H1 (cell line): ENCODE measurements at regions not wholly inside any gene's neighbourhood (a gene's known extent, or its start where the extent isn't known, plus 50 kb on each side); places are given as distances from the start of the nearest gene placed in this dataset.

Experiments
- CTCF ChIA-PET: fragments of 300-600 bp; sonication (Branson Sonifier 250); formaldehyde crosslinking; loops from one replicate; lab custom pipeline; 2021; ENCODE audit not compliant: partially characterized antibody; lab: Charles Lee
- POLR2A ChIA-PET: fragments of 300-600 bp; sonication (Branson Sonifier 250); formaldehyde crosslinking; loops from one replicate; lab custom pipeline; 2021; ENCODE audit warnings: inconsistent platforms; ENCODE audit not compliant: partially characterized antibody; lab: Charles Lee
- DNase-seq, 2 experiments: peaks; one replicate each; pipeline versions ENCODE4 v3.0.0 to v3.0.0-alpha.2; 2010 to 2022; ENCODE audit warnings: low spot score in 2 of 2, low read depth in 1 of 2, mixed read lengths in 1 of 2
- FAIRE-seq: peaks from 2 replicates; lab custom pipeline; 2011; peaks lifted over from hg19 to GRCh38; lab: Jason Lieb, UNC
- H2AFZ ChIP-seq: 2 replicates; pipeline ENCODE4 v1.8.1; 2012; ENCODE audit warnings: low read length, inconsistent platforms
- H2AK5ac ChIP-seq: 2 replicates; pipeline ENCODE4 v1.6.1; 2013; ENCODE audit warnings: low read depth, low read length
- H2BK120ac ChIP-seq: replicated peaks from 2 replicates; pipeline ENCODE3; 2013; ENCODE audit warnings: low read depth, low read length, inconsistent platforms
- H2BK12ac ChIP-seq: 2 replicates; pipeline ENCODE4 v1.6.1; 2013; ENCODE audit warnings: low read depth, low read length
- H2BK15ac ChIP-seq: 2 replicates; pipeline ENCODE4 v1.6.1; 2013; ENCODE audit warnings: low read length
- H2BK20ac ChIP-seq: 2 replicates; pipeline ENCODE4 v1.6.1; 2013; ENCODE audit warnings: low read length
- H2BK5ac ChIP-seq: 2 replicates; pipeline ENCODE4 v1.6.1; 2013; ENCODE audit warnings: low read depth, low read length
- H3K14ac ChIP-seq: 2 replicates; pipeline ENCODE4 v1.6.1; 2013; ENCODE audit warnings: inconsistent platforms; ENCODE audit not compliant: insufficient read length
- H3K18ac ChIP-seq: 2 replicates; pipeline ENCODE4 v1.6.1; 2013; ENCODE audit warnings: low read length; ENCODE audit errors: extremely low read depth
- H3K23ac ChIP-seq: 2 replicates; pipeline ENCODE4 v1.6.1; 2013; ENCODE audit warnings: inconsistent platforms; ENCODE audit not compliant: insufficient read length
- H3K23me2 ChIP-seq: 2 replicates; pipeline ENCODE4 v1.6.1; 2013; ENCODE audit warnings: low read depth, low read length
- H3K27ac ChIP-seq: 2 replicates; pipeline ENCODE4 v1.6.1; 2011; ENCODE audit warnings: low read depth, low read length, inconsistent platforms
- H3K27me3 ChIP-seq, 4 experiments: replicated peaks in 1 of 4; 1 replicate in 1 of 4; 2 replicates in 3 of 4; pipeline versions ENCODE4 v1.6.1 to v1.8.1; 2011 to 2013; ENCODE audit warnings: low read length in 3 of 4, mild to moderate bottlenecking in 3 of 4, inconsistent platforms in 2 of 4, mixed read lengths in 2 of 4, moderate library complexity in 1 of 4; ENCODE audit not compliant: control insufficient read depth in 3 of 4, insufficient read depth in 3 of 4; ENCODE audit errors: extremely low read depth in 1 of 4
- H3K36me3 ChIP-seq, 4 experiments: 2 replicates each; pipeline versions ENCODE4 v1.6.1 to v1.8.1; 2011 to 2013; ENCODE audit warnings: mild to moderate bottlenecking in 4 of 4, low read length in 3 of 4, moderate library complexity in 2 of 4, control low read depth in 1 of 4, inconsistent platforms in 1 of 4; ENCODE audit not compliant: insufficient read depth in 4 of 4, control insufficient read depth in 2 of 4
- H3K4ac ChIP-seq: replicated peaks from 2 replicates; pipeline ENCODE3; 2013; ENCODE audit warnings: low read length, low read depth, mixed read lengths, inconsistent platforms; ENCODE audit not compliant: insufficient read length
- H3K4me1 ChIP-seq, 4 experiments: replicated peaks in 1 of 4; 1 replicate in 1 of 4; 2 replicates in 3 of 4; pipeline versions ENCODE4 v1.6.1 to v1.8.1; 2011 to 2013; ENCODE audit warnings: low read length in 3 of 4, inconsistent platforms in 2 of 4, mixed read lengths in 1 of 4; ENCODE audit not compliant: insufficient read depth in 4 of 4, control insufficient read depth in 3 of 4
- H3K4me2 ChIP-seq, 2 experiments: 2 replicates each; pipeline versions ENCODE4 v1.6.1 to v1.8.1; 2011 to 2013; ENCODE audit warnings: low read depth in 2 of 2, low read length in 2 of 2, control low read depth in 1 of 2, inconsistent platforms in 1 of 2, mild to moderate bottlenecking in 1 of 2; ENCODE audit not compliant: insufficient read depth in 1 of 2
- H3K4me3 ChIP-seq, 4 experiments: fragments of 200-600, 300-600 bp in 1 of 4; sonication (generic), shearing (Covaris generic), sonication (Bioruptor Twin) in 1 of 4; 2 replicates each; pipeline versions ENCODE4 v1.5.1 to v1.8.1; 2011 to 2016; ENCODE audit warnings: low read length in 4 of 4, low read depth in 3 of 4, control low read depth in 2 of 4, inconsistent platforms in 2 of 4, mild to moderate bottlenecking in 2 of 4, mixed read lengths in 1 of 4, moderate library complexity in 1 of 4; ENCODE audit not compliant: insufficient read depth in 2 of 4; ENCODE audit errors: extremely low read depth in 1 of 4
- H3K56ac ChIP-seq: replicated peaks from 2 replicates; pipeline ENCODE3; 2013; ENCODE audit warnings: low read depth, mild to moderate bottlenecking, mixed read lengths, low read length, inconsistent platforms; ENCODE audit not compliant: insufficient read length
- H3K79me1 ChIP-seq: 2 replicates; pipeline ENCODE4 v1.6.1; 2013; ENCODE audit warnings: low read depth, low read length, control low read depth
- H3K79me2 ChIP-seq, 2 experiments: 2 replicates each; pipeline versions ENCODE4 v1.6.1 to v1.8.1; 2012 to 2013; ENCODE audit warnings: low read length in 2 of 2, mild to moderate bottlenecking in 2 of 2, inconsistent platforms in 1 of 2; ENCODE audit not compliant: insufficient read depth in 2 of 2, control insufficient read depth in 1 of 2
- H3K9ac ChIP-seq, 4 experiments: replicated peaks in 1 of 4; 1 replicate in 1 of 4; 2 replicates in 3 of 4; pipeline versions ENCODE4 v1.6.1 to v1.8.1; 2011 to 2013; ENCODE audit warnings: low read depth in 3 of 4, low read length in 3 of 4, control low read depth in 2 of 4, mild to moderate bottlenecking in 2 of 4, moderate library complexity in 2 of 4, inconsistent platforms in 1 of 4; ENCODE audit errors: extremely low read depth in 1 of 4
- H3K9me3 ChIP-seq, 2 experiments: 2 replicates each; pipeline versions ENCODE4 v1.6.1 to v1.8.1; 2012 to 2013; ENCODE audit warnings: mild to moderate bottlenecking in 2 of 2, moderate library complexity in 2 of 2, control low read depth in 1 of 2, inconsistent platforms in 1 of 2, low read depth in 1 of 2, low read length in 1 of 2, mixed read lengths in 1 of 2; ENCODE audit not compliant: insufficient read depth in 2 of 2
- H4K20me1 ChIP-seq, 2 experiments: replicated peaks in 1 of 2; 2 replicates each; pipeline versions ENCODE3 to v1.8.1; 2011 to 2013; ENCODE audit warnings: inconsistent platforms in 2 of 2, low read length in 2 of 2, mild to moderate bottlenecking in 1 of 2; ENCODE audit not compliant: insufficient read depth in 2 of 2, control insufficient read depth in 1 of 2
- H4K5ac ChIP-seq: 2 replicates; pipeline ENCODE4 v1.6.1; 2013; ENCODE audit warnings: low read length, low read depth, mixed read lengths, inconsistent platforms; ENCODE audit not compliant: insufficient read length
- H4K8ac ChIP-seq: 2 replicates; pipeline ENCODE4 v1.8.0; 2013; ENCODE audit warnings: mild to moderate bottlenecking, moderate library complexity, low read length, inconsistent platforms; ENCODE audit not compliant: insufficient read depth; ENCODE audit errors: extremely low read depth
- H4K91ac ChIP-seq: replicated peaks from 2 replicates; pipeline ENCODE3; 2013; ENCODE audit warnings: low read length, mixed read lengths, inconsistent platforms; ENCODE audit not compliant: insufficient read length
- ASH2L ChIP-seq: fragments of 200-600, 300-600 bp; sonication (generic); IDR thresholded peaks from one replicate; pipeline ENCODE4 v1.7.1; 2017; ENCODE audit warnings: low read length
- CHD1 ChIP-seq: IDR thresholded peaks from 2 replicates; pipeline ENCODE4 v1.6.1; 2012; ENCODE audit warnings: low read depth, low read length, improper control_type of control experiment
- CREB1 ChIP-seq: IDR thresholded peaks from 2 replicates; pipeline ENCODE4 v1.6.1; 2012; ENCODE audit warnings: inconsistent platforms
- MAFK ChIP-seq: IDR thresholded peaks from 2 replicates; pipeline ENCODE4 v1.6.1; 2012; ENCODE audit warnings: low read depth, mild to moderate bottlenecking, improper control_type of control experiment, low read length
- PHF8 ChIP-seq: fragments of 200-600 bp; sonication (generic); conservative IDR thresholded peaks from 2 replicates; pipeline ENCODE4 v1.7.1; 2012; ENCODE audit warnings: low read depth, mild to moderate bottlenecking, inconsistent platforms, low read length, moderate library complexity
- POU5F1 ChIP-seq: IDR thresholded peaks from 2 replicates; pipeline ENCODE4 v1.6.1; 2011; ENCODE audit warnings: low read depth, mild to moderate bottlenecking, low read length, moderate library complexity
- RAD21 ChIP-seq, 2 experiments: IDR thresholded peaks in 1 of 2; conservative IDR thresholded peaks in 1 of 2; 2 replicates each; pipeline ENCODE4 v1.6.1; 2011; ENCODE audit warnings: low read depth in 2 of 2, low read length in 2 of 2, improper control_type of control experiment in 1 of 2, inconsistent platforms in 1 of 2, mild to moderate bottlenecking in 1 of 2, moderate library complexity in 1 of 2
- RFX5 ChIP-seq: IDR thresholded peaks from 2 replicates; pipeline ENCODE4 v1.6.1; 2011; ENCODE audit warnings: low read depth, low read length, improper control_type of control experiment, borderline replicate concordance
- SIN3A ChIP-seq, 2 experiments: IDR thresholded peaks in 1 of 2; conservative IDR thresholded peaks in 1 of 2; 2 replicates each; pipeline ENCODE4 v1.6.1; 2011 to 2012; ENCODE audit warnings: low read length in 2 of 2, improper control_type of control experiment in 1 of 2, low read depth in 1 of 2, mild to moderate bottlenecking in 1 of 2
- TAF1 ChIP-seq: IDR thresholded peaks from 2 replicates; pipeline ENCODE4 v1.6.1; 2011; ENCODE audit warnings: mild to moderate bottlenecking, low read depth, low read length
- WGBS, 2 experiments: shearing (Covaris generic) in 1 of 2; methylation state at CpG; one replicate each; pipeline versions ENCODE4 v1.1.6 to v1.1.7; 2013 to 2015; ENCODE audit warnings: low lambda C conversion rate in 2 of 2, mixed read lengths in 2 of 2, inconsistent platforms in 1 of 2, low coverage in 1 of 2, missing lambda C conversion rate in 1 of 2; ENCODE audit not compliant: insufficient replicate concordance in 2 of 2, insufficient coverage in 1 of 2, insufficient read length in 1 of 2; ENCODE audit errors: extremely low coverage in 1 of 2, missing lambda C conversion rate in 1 of 2; 5-methylcytosine and 5-hydroxymethylcytosine counted together

DNA sequence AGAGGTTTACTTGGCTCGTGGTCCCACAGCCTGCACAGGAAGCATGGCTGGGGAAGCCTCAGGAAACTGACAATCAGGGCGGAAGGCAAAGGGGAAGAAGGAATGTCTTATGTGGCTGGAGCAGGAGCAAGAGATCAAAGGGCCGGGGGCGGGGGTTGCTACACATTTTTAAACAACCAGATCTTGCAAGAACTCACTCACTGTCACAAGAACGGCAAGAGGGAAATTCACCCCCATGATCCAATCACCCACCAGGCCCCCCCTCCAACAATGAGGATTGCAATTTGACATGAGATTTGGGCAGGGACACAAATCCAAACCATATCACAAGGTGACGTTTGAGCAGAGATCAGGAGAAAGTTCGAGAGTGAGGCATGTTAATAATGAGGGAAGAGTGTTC lies 163.7 kb upstream of the RPH3A start:
- no peaks in the 10 kb centered on the region for H3K4me1 ChIP-seq
- CTCF ChIA-PET, result no interaction called here
- 81% methylated on average over 7 of the region's 7 CpGs; no CpG with 5 or more reads in 1 of the 2 experiments for WGBS, 2 experiments
- no peak overlapping the region for H2BK20ac ChIP-seq
- no peaks in the 10 kb centered on the region for H3K79me2 ChIP-seq
- no peaks in the 10 kb centered on the region for H3K9me3 ChIP-seq
- H4K91ac ChIP-seq, result no peak overlapping the region
- no peaks in the 10 kb centered on the region for H3K27me3 ChIP-seq
- no peak overlapping the region for H2BK120ac ChIP-seq
- H3K56ac ChIP-seq, result no peak overlapping the region
- POLR2A ChIA-PET, result no interaction called here
- no peak overlapping the region for H2BK5ac ChIP-seq
- H3K18ac ChIP-seq, result no peak overlapping the region
- H2AK5ac ChIP-seq, result no peak overlapping the region
- no peak overlapping the region for H3K9ac ChIP-seq
- FAIRE-seq (no peak), DNase-seq (no peak)
- H3K4me3 ChIP-seq, result no peak overlapping the region
- H3K79me1 ChIP-seq, result no peaks in the 10 kb centered on the region
- no peak overlapping the region for H3K4ac ChIP-seq
- H4K8ac ChIP-seq, result no peak overlapping the region
- no peak overlapping the region for H3K4me2 ChIP-seq
- H2AFZ ChIP-seq, result no peak overlapping the region
- no peak overlapping the region for H3K14ac ChIP-seq
- H4K20me1 ChIP-seq, result no peaks in the 10 kb centered on the region
- no peaks in the 10 kb centered on the region; the same call in 1 of the 2 replicates for H3K23me2 ChIP-seq
- H3K23ac ChIP-seq, result no peak overlapping the region
- H3K27ac ChIP-seq, result no peak overlapping the region
- H2BK12ac ChIP-seq, result no peak overlapping the region
- H4K5ac ChIP-seq, result no peak overlapping the region
- H3K36me3 ChIP-seq, result no peaks in the 10 kb centered on the region
- H2BK15ac ChIP-seq, result no peak overlapping the region
- TF ChIP-seq ASH2L (no peak), POU5F1 (no peak), PHF8 (no peak), SIN3A (conservative IDR thresholded peaks at IDR 0.05 in 1 of 2, IDR thresholded peaks at IDR 0.05 in 1 of 2; ENCODE audit: low read depth in 1 of 2, low read length in 2 of 2) (no peak), MAFK (no peak), TAF1 (no peak), RAD21 (IDR thresholded peaks at IDR 0.05 in 1 of 2, conservative IDR thresholded peaks at IDR 0.05 in 1 of 2; ENCODE audit: low read depth in 2 of 2, low read length in 2 of 2) (no peak), CREB1 (no peak), RFX5 (no peak), CHD1 (no peak)
